Small intestine (tissue), 7 donors: ENCODE measurements at regions not wholly inside any gene's neighbourhood (a gene's known extent, or its start where the extent isn't known, plus 50 kb on each side); places are given as distances from the start of the nearest gene placed in this dataset.

ENCODE experiments used
- DNase-seq, 2 donors: peaks; one replicate each; pipeline versions ENCODE4 v3.0.0 to v3.0.0-alpha.2; 2013
- FAIRE-seq: peaks from 2 replicates; lab custom pipeline; 2012; peaks lifted over from hg19 to GRCh38; lab: Jason Lieb, UNC
- H3K27ac ChIP-seq, 3 donors: one replicate each; pipeline ENCODE4 v1.5.1; 2013; ENCODE audit warnings: low read length in 2 of 3, mild to moderate bottlenecking in 2 of 3, control low read depth in 1 of 3, inconsistent platforms in 1 of 3, low read depth in 1 of 3, moderate library complexity in 1 of 3
- H3K27me3 ChIP-seq, 3 donors: one replicate each; pipeline ENCODE4 v1.6.1; 2013; ENCODE audit warnings: low read length in 3 of 3, inconsistent platforms in 1 of 3; ENCODE audit not compliant: control insufficient read depth in 3 of 3, insufficient read depth in 3 of 3
- H3K36me3 ChIP-seq, 3 donors: one replicate each; pipeline ENCODE4 v1.6.1; 2013; ENCODE audit warnings: low read length in 3 of 3, inconsistent platforms in 1 of 3, low read depth in 1 of 3, mild to moderate bottlenecking in 1 of 3, moderate library complexity in 1 of 3; ENCODE audit not compliant: control insufficient read depth in 3 of 3, insufficient read depth in 2 of 3
- H3K4me1 ChIP-seq, 3 donors: one replicate each; pipeline ENCODE4 v1.6.1; 2013; ENCODE audit warnings: low read length in 2 of 3, inconsistent platforms in 1 of 3, low read depth in 1 of 3, mild to moderate bottlenecking in 1 of 3, moderate library complexity in 1 of 3; ENCODE audit not compliant: control insufficient read depth in 3 of 3, insufficient read depth in 2 of 3
- H3K4me3 ChIP-seq, 3 donors: one replicate each; pipeline ENCODE4 v1.5.1; 2013; ENCODE audit warnings: low read length in 3 of 3, control low read depth in 1 of 3, inconsistent platforms in 1 of 3, low read depth in 1 of 3, mild to moderate bottlenecking in 1 of 3, moderate library complexity in 1 of 3
- H3K9me3 ChIP-seq, 2 donors: one replicate each; pipeline ENCODE4 v1.6.1; 2013; ENCODE audit warnings: low read depth in 1 of 2, low read length in 1 of 2; ENCODE audit not compliant: control insufficient read depth in 2 of 2, insufficient read depth in 1 of 2
- WGBS, 3 donors: extraction: QIAGEN DNeasy Blood & Tissue Kit; methylation state at CpG; one replicate each; pipeline ENCODE4 v1.1.7; 2013; 5-methylcytosine and 5-hydroxymethylcytosine counted together
- donor health status: healthy with polysubstance abuse.
- donor health status: control.
- donor health status: control.
- donor health status: Bipolar disorder and iron deficiency.
- donor health status: healthy.

DNA sequence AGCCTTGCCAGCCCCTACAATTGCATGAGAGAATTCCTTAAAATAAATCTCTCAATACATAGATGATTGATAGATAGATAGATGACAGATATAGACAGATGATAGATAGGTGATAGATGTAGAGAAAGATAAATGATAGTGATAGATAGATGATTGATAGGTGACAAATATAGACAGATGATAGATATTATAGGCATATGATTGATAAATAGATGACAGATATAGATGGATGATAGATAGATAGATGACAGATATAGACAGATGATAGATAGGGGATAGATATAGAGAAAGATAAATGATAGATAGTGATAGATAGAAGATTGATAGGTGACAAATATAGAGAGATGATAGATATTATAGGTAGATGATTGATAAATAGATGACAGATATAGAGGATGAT, 564.6 kb downstream of the ETS1 start:
- Histone ChIP-seq H3K9me3 (peaks cover 0 to 3% of the 10 kb centered on the region in 2 donors), H3K4me1 (peaks cover 0 to 29% (median 0%) of the 10 kb centered on the region in 3 donors), H3K27ac (no peak overlapping the region), H3K36me3 (no peaks in the 10 kb centered on the region), H3K4me3 (no peak overlapping the region), H3K27me3 (no peaks in the 10 kb centered on the region)
- DNase-seq (no peak), FAIRE-seq (no peak)

DNA sequence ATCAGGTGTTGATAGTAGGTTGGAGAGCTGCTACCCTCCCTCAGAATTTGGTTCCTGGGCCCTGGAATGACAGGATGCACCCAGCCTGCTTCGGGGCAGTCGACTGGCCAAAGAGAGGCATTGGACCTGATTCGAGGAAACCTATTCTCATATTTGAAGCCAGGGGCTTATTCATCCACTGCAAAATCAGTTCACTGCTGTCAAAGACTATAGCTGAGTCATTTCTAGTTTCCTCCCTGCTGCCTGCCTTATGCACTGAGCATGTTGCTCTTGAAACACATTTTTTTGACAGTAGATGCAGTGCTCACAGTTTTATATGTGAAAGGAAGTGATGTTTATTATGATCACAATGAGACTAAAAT, 565.4 kb downstream of the ETS1 start:
- H3K9me3 ChIP-seq = no peaks in the 10 kb centered on the region
- peaks cover 0 to 29% (median 0%) of the 10 kb centered on the region in 3 donors for H3K4me1 ChIP-seq
- WGBS, 3 donors = 52 to 79% (median 73%) methylated on average over 3 of the region's 3 CpGs
- H3K36me3 ChIP-seq = no peaks in the 10 kb centered on the region
- DNase-seq (no peak), FAIRE-seq (no peak)
- H3K27ac ChIP-seq = peak overlapping the region in 1 of 3 donors; percentile 55
- H3K27me3 ChIP-seq = no peaks in the 10 kb centered on the region
- no peak overlapping the region for H3K4me3 ChIP-seq

DNA sequence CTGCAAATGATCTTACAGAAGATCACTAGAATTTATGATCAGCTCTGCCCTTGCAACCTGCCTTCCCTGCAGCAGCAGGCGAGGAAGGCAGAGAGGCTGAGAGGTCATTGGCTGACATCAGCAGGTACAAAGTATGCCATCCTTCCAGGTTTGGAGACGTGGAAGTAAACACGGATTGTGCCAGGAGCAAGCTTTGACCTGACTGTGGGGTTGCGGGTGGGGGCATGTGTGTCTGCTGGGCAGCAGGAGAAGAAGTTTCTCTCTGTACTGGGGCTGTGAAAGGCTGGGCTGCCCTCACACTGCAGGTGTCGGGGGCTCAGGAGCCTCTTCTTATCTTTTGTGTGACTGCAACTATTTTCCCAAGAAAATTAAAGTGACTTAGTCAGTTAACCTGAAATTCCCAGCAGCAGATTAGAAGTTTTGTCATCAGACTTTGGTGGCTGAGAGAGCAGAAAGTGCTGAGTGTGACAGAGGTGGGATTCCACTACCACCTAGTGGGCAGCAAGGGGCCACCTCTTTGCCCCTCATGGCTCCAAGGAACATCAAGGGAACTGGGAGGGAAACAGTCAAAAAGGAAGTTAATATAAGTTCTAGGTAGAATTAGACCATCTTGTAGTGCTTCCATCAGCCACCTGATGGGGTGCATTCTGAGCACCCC, 565.9 kb downstream of the ETS1 start:
- Histone ChIP-seq H3K9me3 (no peaks in the 10 kb centered on the region), H3K36me3 (no peaks in the 10 kb centered on the region), H3K4me3 (no peak overlapping the region), H3K27me3 (no peaks in the 10 kb centered on the region), H3K4me1 (peaks cover 0 to 29% (median 0%) of the 10 kb centered on the region in 3 donors), H3K27ac (peak overlapping the region in 1 of 3 donors; percentile 55)
- FAIRE-seq = no peak
- peak in 1 of 2 donors; percentile 77 for DNase-seq
- 13 to 50% (median 37%) methylated on average over 5 of the region's 5 CpGs for WGBS, 3 donors

DNA sequence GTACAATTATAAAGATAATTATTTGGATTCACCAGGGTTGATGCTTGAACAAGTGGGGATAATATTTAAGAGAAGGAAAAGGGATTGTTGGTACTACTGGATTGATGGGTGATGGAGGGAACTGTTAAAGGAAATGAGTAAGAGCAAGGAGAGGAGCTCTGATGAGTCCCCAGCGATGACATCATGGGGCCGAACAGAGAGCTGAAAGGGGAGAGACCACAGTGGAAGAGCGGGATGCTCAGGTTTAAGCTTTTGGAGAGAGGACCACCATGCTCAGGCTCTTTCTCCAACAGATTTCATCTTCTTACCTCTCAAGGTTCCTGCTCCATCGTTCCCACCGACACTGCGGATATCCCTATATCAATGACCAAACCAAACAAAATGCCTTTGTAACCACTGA, 568.7 kb downstream of the ETS1 start:
- Histone ChIP-seq H3K4me1 (peaks cover 0 to 20% (median 0%) of the 10 kb centered on the region in 3 donors), H3K36me3 (no peaks in the 10 kb centered on the region), H3K9me3 (no peaks in the 10 kb centered on the region), H3K4me3 (no peak overlapping the region), H3K27me3 (no peaks in the 10 kb centered on the region), H3K27ac (no peak overlapping the region)
- DNase-seq = no peak
- WGBS, 3 donors = 95 to 97% (median 95%) methylated on average over 6 of the region's 6 CpGs
- no peak for FAIRE-seq

DNA sequence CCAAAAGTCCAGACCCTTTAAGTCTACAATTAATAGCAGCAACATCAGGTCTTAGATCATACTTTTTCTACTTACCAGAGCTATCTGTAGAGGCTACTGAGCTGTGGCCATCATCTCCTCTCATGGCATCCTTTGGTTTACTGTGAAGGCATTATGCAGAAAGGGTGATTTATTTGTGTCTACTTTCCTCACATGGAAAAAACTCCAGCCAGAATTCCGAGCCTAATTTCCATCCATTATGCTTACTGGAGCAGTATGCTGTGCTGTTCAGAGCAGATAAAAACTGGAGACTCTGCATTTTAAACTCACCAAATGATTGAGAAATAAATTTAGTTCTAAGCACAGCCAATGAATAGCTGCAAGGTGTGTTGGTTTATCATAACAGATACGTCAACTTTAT, 581.8 kb downstream of the ETS1 start:
- WGBS, 3 donors = 71 to 86% (median 75%) methylated on average over 2 of the region's 2 CpGs
- no peaks in the 10 kb centered on the region for H3K4me1 ChIP-seq
- no peak for DNase-seq
- H3K27ac ChIP-seq = no peak overlapping the region
- H3K4me3 ChIP-seq = no peak overlapping the region
- H3K27me3 ChIP-seq = no peaks in the 10 kb centered on the region
- H3K36me3 ChIP-seq = no peaks in the 10 kb centered on the region
- no peak for FAIRE-seq
- H3K9me3 ChIP-seq = peaks cover 0 to 12% of the 10 kb centered on the region in 2 donors

DNA sequence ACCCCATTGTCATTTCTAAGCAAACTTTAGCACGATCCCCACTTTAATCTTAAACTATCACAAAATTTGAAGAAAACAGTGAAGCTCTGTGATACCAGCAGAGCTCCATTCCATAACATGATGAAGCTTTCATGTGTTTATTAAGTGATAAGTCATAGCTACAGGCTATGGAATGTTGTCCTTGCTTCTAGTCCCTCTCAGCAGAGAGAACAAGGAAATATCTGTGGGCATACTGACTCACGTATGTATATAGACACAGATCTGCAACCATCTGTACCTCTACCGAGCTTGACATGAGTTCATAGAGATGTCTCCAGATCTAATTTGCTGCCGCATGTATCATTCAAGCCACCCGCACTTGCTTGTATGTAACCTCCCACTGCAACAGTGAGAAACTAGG, 588.9 kb downstream of the ETS1 start:
- Histone ChIP-seq H3K27ac (no peak overlapping the region), H3K4me3 (no peak overlapping the region), H3K27me3 (no peaks in the 10 kb centered on the region), H3K4me1 (peaks cover 0 to 6% (median 0%) of the 10 kb centered on the region in 3 donors), H3K9me3 (no peaks in the 10 kb centered on the region), H3K36me3 (no peaks in the 10 kb centered on the region)
- DNase-seq (no peak), FAIRE-seq (no peak)
- 90 to 93% (median 91%) methylated on average over 5 of the region's 5 CpGs for WGBS, 3 donors

DNA sequence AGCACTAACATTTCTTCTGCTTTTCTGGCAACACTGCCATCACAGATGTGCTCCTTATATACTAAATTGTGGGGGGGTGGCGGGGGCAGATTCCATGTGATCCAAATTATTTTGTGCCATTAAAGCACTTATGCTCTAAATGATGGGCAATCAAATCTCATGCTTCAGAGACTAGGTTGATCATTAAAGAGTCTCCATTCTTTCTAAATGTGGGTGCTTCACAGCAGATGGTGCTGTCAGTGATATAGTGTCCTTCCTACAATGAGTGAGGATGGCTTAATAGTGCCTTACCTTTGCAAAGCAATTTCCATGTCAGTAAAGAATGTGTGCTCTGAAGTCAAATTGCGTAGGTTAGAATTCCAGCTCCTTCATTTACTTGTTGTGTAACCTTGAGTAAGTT, 589.8 kb downstream of the ETS1 start:
- 85 to 89% (median 86%) methylated on average over 2 of the region's 2 CpGs for WGBS, 3 donors
- H3K27ac ChIP-seq = no peak overlapping the region
- no peaks in the 10 kb centered on the region for H3K27me3 ChIP-seq
- DNase-seq (no peak), FAIRE-seq (no peak)
- no peaks in the 10 kb centered on the region for H3K9me3 ChIP-seq
- peaks cover 0 to 6% (median 0%) of the 10 kb centered on the region in 3 donors for H3K4me1 ChIP-seq
- no peaks in the 10 kb centered on the region for H3K36me3 ChIP-seq
- H3K4me3 ChIP-seq = no peak overlapping the region

DNA sequence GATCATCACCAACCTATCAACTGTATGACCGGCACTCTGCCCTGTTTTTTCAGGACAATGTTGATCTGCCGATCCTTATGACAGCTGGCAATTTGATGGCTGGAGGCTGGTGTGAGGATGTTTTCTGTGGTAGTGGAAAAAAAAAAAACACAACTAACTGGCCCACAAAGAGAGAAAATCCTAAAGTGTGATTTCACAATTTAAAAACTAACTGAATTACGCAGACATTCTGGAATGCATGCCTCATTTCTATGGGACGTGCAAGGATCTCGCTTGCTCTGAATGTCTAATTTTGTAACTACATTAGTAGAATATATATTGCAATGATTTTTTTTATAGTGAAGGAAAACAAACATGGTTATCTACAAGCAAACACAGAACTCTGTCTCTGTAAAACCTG, 590.5 kb downstream of the ETS1 start:
- H3K4me1 ChIP-seq = peaks cover 0 to 6% (median 0%) of the 10 kb centered on the region in 3 donors
- DNase-seq (no peak), FAIRE-seq (no peak)
- no peaks in the 10 kb centered on the region for H3K27me3 ChIP-seq
- WGBS, 3 donors = 85 to 91% (median 85%) methylated on average over 5 of the region's 5 CpGs
- H3K4me3 ChIP-seq = no peak overlapping the region
- H3K9me3 ChIP-seq = no peaks in the 10 kb centered on the region
- no peaks in the 10 kb centered on the region for H3K36me3 ChIP-seq
- no peak overlapping the region for H3K27ac ChIP-seq

DNA sequence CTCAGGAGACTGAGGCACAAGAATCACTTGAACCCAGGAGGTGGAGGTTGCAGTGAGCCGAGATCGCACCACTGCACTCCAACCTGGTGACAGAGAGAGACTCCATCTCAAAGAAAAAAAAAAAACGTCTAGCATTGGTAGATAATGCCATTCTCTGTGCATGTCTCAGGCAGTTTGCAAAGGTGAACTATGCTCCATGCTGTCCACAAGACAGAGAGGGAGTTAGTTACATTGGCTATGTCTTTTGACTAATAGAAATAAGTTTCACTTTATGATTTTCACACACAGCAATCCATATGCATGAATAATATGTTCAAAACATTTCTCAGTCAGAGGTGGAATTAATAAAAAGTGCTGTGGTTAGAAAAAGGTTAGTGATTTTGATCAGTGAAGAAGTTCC, 591.4 kb downstream of the ETS1 start:
- no peaks in the 10 kb centered on the region for H3K9me3 ChIP-seq
- no peaks in the 10 kb centered on the region for H3K27me3 ChIP-seq
- FAIRE-seq (no peak), DNase-seq (peak in 1 of 2 donors; percentile 25)
- H3K4me3 ChIP-seq = no peak overlapping the region
- H3K36me3 ChIP-seq = no peaks in the 10 kb centered on the region
- peaks cover 0 to 6% (median 0%) of the 10 kb centered on the region in 3 donors for H3K4me1 ChIP-seq
- WGBS, 3 donors = 70 to 77% (median 72%) methylated on average over 3 of the region's 3 CpGs
- H3K27ac ChIP-seq = no peak overlapping the region
